IMR-90 (cell line): ENCODE measurements at regions not wholly inside any gene's neighbourhood (a gene's known extent, or its start where the extent isn't known, plus 50 kb on each side); places are given as distances from the start of the nearest gene placed in this dataset.

Source experiments
- ATAC-seq: fragments of 200-7000 bp; cut with Tn5 transposase; 2 replicates; pipeline ENCODE4 v1.9.1; 2020; ENCODE audit warnings: low read depth, mild to moderate bottlenecking, moderate library complexity
- BruUV-seq: library from RNA; stranded (reverse); fragments of 400-500 nt; replicated peaks from 2 replicates; lab custom pipeline; 2021; lab: Mats Ljungman, UMichigan
- CTCF ChIA-PET: fragments of 300-600 bp; formaldehyde crosslinking; extraction: SDS; loops from one replicate; lab custom pipeline; 2021; ENCODE audit warnings: antibody characterized with exemption; lab: Yijun Ruan, JAX
- POLR2A ChIA-PET: fragments of 300-600 bp; sonication (Branson Sonifier 250); formaldehyde crosslinking; loops from one replicate; lab custom pipeline; 2022; ENCODE audit warnings: antibody characterized with exemption; ENCODE audit not compliant: unreplicated experiment; lab: Charles Lee
- DNase-seq: peaks from one replicate; pipeline ENCODE4 v3.0.0; 2013
- H2AFZ ChIP-seq: replicated peaks from 2 replicates; pipeline ENCODE3; 2013; ENCODE audit warnings: low read length, mild to moderate bottlenecking; ENCODE audit not compliant: poor library complexity
- H2AK5ac ChIP-seq: 2 replicates; pipeline ENCODE4 v1.6.1; 2013; ENCODE audit warnings: low read depth, low read length, inconsistent platforms
- H2AK9ac ChIP-seq: replicated peaks from 2 replicates; pipeline ENCODE3; 2013; ENCODE audit warnings: mild to moderate bottlenecking, low read depth, low read length, moderate library complexity; ENCODE audit not compliant: poor library complexity
- H2BK120ac ChIP-seq: 2 replicates; pipeline ENCODE4 v1.6.1; 2013; ENCODE audit warnings: low read depth, low read length, inconsistent platforms
- H2BK15ac ChIP-seq: 3 replicates; pipeline ENCODE4 v1.6.1; 2013; ENCODE audit warnings: low read depth, low read length, inconsistent platforms
- H2BK20ac ChIP-seq: 2 replicates; pipeline ENCODE4 v1.6.1; 2013; ENCODE audit warnings: low read depth, mild to moderate bottlenecking, inconsistent platforms, low read length, moderate library complexity
- H2BK5ac ChIP-seq: 2 replicates; pipeline ENCODE4 v1.6.1; 2013; ENCODE audit warnings: mild to moderate bottlenecking, low read depth, low read length, inconsistent platforms; ENCODE audit not compliant: poor library complexity, severe bottlenecking
- H3K14ac ChIP-seq: replicated peaks from 2 replicates; pipeline ENCODE4 v1.6.1; 2013; ENCODE audit warnings: low read depth, low read length, inconsistent platforms
- H3K18ac ChIP-seq: 2 replicates; pipeline ENCODE4 v1.6.1; 2013; ENCODE audit warnings: low read depth, low read length, control low read depth
- H3K23ac ChIP-seq: 2 replicates; pipeline ENCODE4 v1.6.1; 2013; ENCODE audit warnings: low read depth, low read length, inconsistent platforms
- H3K27ac ChIP-seq: 2 replicates; pipeline ENCODE4 v1.5.1; 2013; ENCODE audit warnings: mild to moderate bottlenecking, control low read depth, low read length; ENCODE audit not compliant: insufficient read depth
- H3K27me3 ChIP-seq: 2 replicates; pipeline ENCODE4 v1.6.1; 2013; ENCODE audit warnings: low read length; ENCODE audit not compliant: control insufficient read depth, insufficient read depth
- H3K36me3 ChIP-seq: 2 replicates; pipeline ENCODE4 v1.6.1; 2013; ENCODE audit warnings: low read length, mixed read lengths; ENCODE audit not compliant: control insufficient read depth, insufficient read depth
- H3K4ac ChIP-seq: 2 replicates; pipeline ENCODE4 v1.6.1; 2013; ENCODE audit warnings: low read depth, low read length, inconsistent platforms
- H3K4me1 ChIP-seq: 2 replicates; pipeline ENCODE4 v1.6.1; 2013; ENCODE audit warnings: low read length, mixed read lengths; ENCODE audit not compliant: control insufficient read depth, insufficient read depth
- H3K4me2 ChIP-seq: 2 replicates; pipeline ENCODE4 v1.6.1; 2013; ENCODE audit warnings: low read depth, mild to moderate bottlenecking, control low read depth, low read length, moderate library complexity
- H3K4me3 ChIP-seq: 2 replicates; pipeline ENCODE4 v1.5.1; 2013; ENCODE audit warnings: low read depth, mild to moderate bottlenecking, control low read depth, low read length, moderate library complexity; ENCODE audit not compliant: insufficient read depth
- H3K56ac ChIP-seq: 2 replicates; pipeline ENCODE4 v1.6.1; 2013; ENCODE audit warnings: low read length, inconsistent platforms; ENCODE audit not compliant: insufficient read depth; ENCODE audit errors: extremely low read depth
- H3K79me1 ChIP-seq, 2 experiments: 2 replicates each; pipeline ENCODE4 v1.6.1; 2013; ENCODE audit warnings: low read length in 2 of 2, inconsistent platforms in 1 of 2, low read depth in 1 of 2
- H3K9ac ChIP-seq: 2 replicates; pipeline ENCODE4 v1.6.1; 2013; ENCODE audit warnings: low read depth, low read length, control low read depth
- H3K9me1 ChIP-seq: 2 replicates; pipeline ENCODE4 v1.6.1; 2013; ENCODE audit warnings: low read length, inconsistent platforms; ENCODE audit not compliant: insufficient read depth
- H3K9me3 ChIP-seq: 2 replicates; pipeline ENCODE4 v1.6.1; 2013; ENCODE audit warnings: low read length; ENCODE audit not compliant: control insufficient read depth, insufficient read depth
- H4K20me1 ChIP-seq: 2 replicates; pipeline ENCODE4 v1.6.1; 2013; ENCODE audit warnings: low read length, inconsistent platforms; ENCODE audit not compliant: insufficient read depth
- H4K5ac ChIP-seq: 2 replicates; pipeline ENCODE4 v1.6.1; 2013; ENCODE audit warnings: mild to moderate bottlenecking, low read depth, low read length, control low read depth
- H4K8ac ChIP-seq, 2 experiments: 2 replicates each; pipeline ENCODE4 v1.6.1; 2013; ENCODE audit warnings: low read depth in 2 of 2, low read length in 2 of 2, control low read depth in 1 of 2, inconsistent platforms in 1 of 2
- H4K91ac ChIP-seq: 2 replicates; pipeline ENCODE4 v1.6.1; 2013; ENCODE audit warnings: low read depth, low read length, inconsistent platforms; ENCODE audit not compliant: insufficient read depth
- CEBPB ChIP-seq: IDR thresholded peaks from 2 replicates; pipeline ENCODE4 v1.6.1; 2012; ENCODE audit warnings: low read depth, low read length, improper control_type of control experiment
- MAZ ChIP-seq: IDR thresholded peaks from 2 replicates; pipeline ENCODE4 v1.6.1; 2012; ENCODE audit warnings: low read depth, mild to moderate bottlenecking, low read length, improper control_type of control experiment, moderate library complexity, borderline replicate concordance
- WGBS, 2 experiments: methylation state at CpG; one replicate each; pipeline versions ENCODE4 v1.1.5 to v1.1.7; 2013; ENCODE audit warnings: missing lambda C conversion rate in 2 of 2; ENCODE audit not compliant: insufficient read length in 1 of 2; ENCODE audit errors: extremely low coverage in 2 of 2; 5-methylcytosine and 5-hydroxymethylcytosine counted together
- dilution Hi-C: fragments of 300-500 bp; cut with HindIII; formaldehyde crosslinking; loops from one replicate; pipeline ENCODE4 v1.14.3; 2018; ENCODE audit warnings: low sequenced_read_pairs; ENCODE audit not compliant: unreplicated experiment
- in situ Hi-C: fragments of 300-500 bp; cut with MboI; formaldehyde crosslinking; loops from 3 replicates; pipeline ENCODE4 v1.14.3; 2019; ENCODE audit warnings: low sequenced_read_pairs, inconsistent platforms, mixed read lengths
- intact Hi-C: fragments of 100-400 bp; cut with micrococcal nuclease; formaldehyde crosslinking; loops from 2 replicates; pipeline ENCODE4 v1.10.0; 2022

DNA sequence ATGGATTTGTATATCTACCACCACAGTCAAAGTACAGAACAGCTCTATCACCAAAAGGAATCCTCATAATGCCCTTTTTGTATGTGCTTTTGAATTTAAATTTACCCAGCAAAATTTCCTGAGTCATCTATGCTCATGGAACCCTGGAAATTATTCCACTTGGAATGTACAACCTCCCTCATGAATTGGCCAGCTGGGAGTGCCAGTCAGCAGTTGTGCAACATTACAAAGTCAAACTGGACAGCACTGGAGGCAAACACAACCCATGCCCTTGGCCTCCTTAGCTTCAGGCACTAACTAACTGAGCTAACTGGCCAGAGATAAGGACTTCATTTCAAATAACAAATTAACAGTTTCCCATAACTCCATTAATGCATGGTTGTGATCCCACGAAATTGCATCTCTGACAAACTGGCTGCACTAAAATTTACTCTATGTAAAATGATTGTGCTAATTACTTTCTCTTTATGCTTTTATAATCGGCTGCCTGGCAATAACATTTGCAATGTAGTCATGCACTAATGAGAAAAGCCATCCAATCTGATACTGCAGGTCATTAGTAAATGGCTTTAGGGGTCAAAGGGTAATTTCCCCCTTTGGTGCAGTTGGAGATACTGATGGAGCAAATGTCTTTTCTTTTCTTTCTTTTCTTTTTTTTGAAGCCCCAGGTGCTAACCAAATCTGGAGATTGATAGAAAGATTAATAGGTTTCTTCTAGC, 270.5 kb downstream of the ACTR3 start:
- no TSS peak for BruUV-seq

More for the DNA sequence above, 270.5 kb downstream of the ACTR3 start:
- no peak overlapping the region for H4K5ac ChIP-seq
- no peak overlapping the region for H3K9ac ChIP-seq
- in situ Hi-C loops: no loop called here
- no peaks in the 10 kb centered on the region for H3K4me1 ChIP-seq
- no peaks in the 10 kb centered on the region for H3K9me1 ChIP-seq
- no peaks in the 10 kb centered on the region for H4K20me1 ChIP-seq
- H2BK20ac ChIP-seq: no peak overlapping the region
- intact Hi-C loops: no loop called here
- H3K79me1 ChIP-seq: no peaks in the 10 kb centered on the region
- H2AK5ac ChIP-seq: no peak overlapping the region
- no peaks in the 10 kb centered on the region for H3K27me3 ChIP-seq
- no peak overlapping the region for H2BK5ac ChIP-seq
- no peak for DNase-seq
- H4K8ac ChIP-seq: no peak overlapping the region
- H2BK120ac ChIP-seq: no peak overlapping the region
- H3K56ac ChIP-seq: no peak overlapping the region
- no peak overlapping the region for H3K14ac ChIP-seq
- H2BK15ac ChIP-seq: no peak overlapping the region
- dilution Hi-C loops: no loop called here
- no peaks in the 10 kb centered on the region for H3K36me3 ChIP-seq
- no peak overlapping the region for H3K23ac ChIP-seq
- no peak for ATAC-seq
- no CpG with 5 or more reads among the region's 2 CpGs for WGBS, 2 experiments
- no peak overlapping the region for H3K4ac ChIP-seq
- H2AK9ac ChIP-seq: no peak overlapping the region
- CTCF ChIA-PET: no interaction called here
- no peak overlapping the region for H2AFZ ChIP-seq
- POLR2A ChIA-PET: no interaction called here
- H4K91ac ChIP-seq: no peak overlapping the region
- no peak overlapping the region for H3K4me3 ChIP-seq
- H3K4me2 ChIP-seq: no peak overlapping the region
- H3K18ac ChIP-seq: no peak overlapping the region
- no peaks in the 10 kb centered on the region for H3K9me3 ChIP-seq
- no peak for TF ChIP-seq MAZ
- TF ChIP-seq CEBPB: 0 out of 2 replicates have a peak, but pooled peaks have one; percentile 2
- H3K27ac ChIP-seq: no peak overlapping the region
